ENCODE measurements at regions not wholly inside any gene's neighbourhood (a gene's known extent, or its start where the extent isn't known, plus 50 kb on each side); places are given as distances from the start of the nearest gene placed in this dataset.

DNA sequence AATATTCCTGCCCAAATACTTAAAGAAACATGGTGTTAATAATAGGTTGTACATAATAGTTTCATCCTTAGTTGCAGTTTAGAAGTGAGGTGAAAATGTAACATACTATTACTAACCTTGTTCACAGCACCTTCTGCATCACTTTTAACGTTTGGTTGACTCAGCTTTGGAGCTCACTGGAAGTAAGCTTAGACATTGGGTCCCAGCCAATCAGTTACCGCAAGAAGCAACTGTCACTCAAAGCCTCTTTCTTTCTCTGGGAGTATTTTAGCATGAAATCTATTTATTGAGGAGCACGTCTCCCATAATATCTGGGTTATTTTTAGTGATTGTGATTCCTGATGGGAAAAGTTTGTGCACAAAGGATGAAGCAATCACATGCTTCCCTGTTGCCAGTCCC, 472.6 kb downstream of the SNAPC1 start:
- no peak for TF ChIP-seq CTCF (IDR thresholded peaks at IDR 0.05)
- no peak for TF ChIP-seq POLR2AphosphoS5 (IDR thresholded peaks at IDR 0.05)
- no peak for TF ChIP-seq POLR2A (IDR thresholded peaks at IDR 0.05)
